WTC11 (cell line): ENCODE measurements at regions not wholly inside any gene's neighbourhood (a gene's known extent, or its start where the extent isn't known, plus 50 kb on each side); places are given as distances from the start of the nearest gene placed in this dataset.

ENCODE experiments used
- ATAC-seq: fragments of 200-7000 bp; cut with Tn5 transposase; 2 replicates; pipeline ENCODE4 v1.10.0; 2021; ENCODE audit warnings: mild to moderate bottlenecking, moderate library complexity
- CTCF ChIA-PET: fragments of 300-600 bp; sonication (Branson Sonifier 250); formaldehyde crosslinking; loops from one replicate; lab custom pipeline; 2021; ENCODE audit warnings: antibody characterized with exemption; lab: Charles Lee
- POLR2A ChIA-PET: fragments of 350-600 bp; sonication (Branson Sonifier 250); formaldehyde crosslinking; loops from one replicate; lab custom pipeline; 2021; ENCODE audit warnings: antibody characterized with exemption; lab: Charles Lee
- DNase-seq: peaks from one replicate; pipeline ENCODE4 v3.0.0; 2021; ENCODE audit warnings: low spot score
- H3K27ac Mint-ChIP-seq: 2 replicates; pipeline ENCODE4 v1.8.0; 2021; ENCODE audit warnings: mixed read lengths
- H3K27me3 Mint-ChIP-seq: 2 replicates; pipeline ENCODE4 v1.8.0; 2021; ENCODE audit warnings: low read depth, mild to moderate bottlenecking, moderate library complexity, mixed read lengths
- H3K36me3 Mint-ChIP-seq: 2 replicates; pipeline ENCODE4 v1.8.0; 2021; ENCODE audit warnings: mixed read lengths
- H3K4me1 Mint-ChIP-seq: 2 replicates; pipeline ENCODE4 v1.8.0; 2022; ENCODE audit warnings: mixed read lengths
- H3K4me3 Mint-ChIP-seq: 2 replicates; pipeline ENCODE4 v1.8.0; 2021; ENCODE audit warnings: mild to moderate bottlenecking, moderate library complexity, mixed read lengths
- H3K9me3 Mint-ChIP-seq: 2 replicates; pipeline ENCODE4 v1.8.0; 2021; ENCODE audit warnings: mixed read lengths
- ATF2 ChIP-seq: sonication (generic); formaldehyde crosslinking; IDR thresholded peaks from 2 replicates; pipeline ENCODE4 v1.8.1; 2022; ENCODE audit warnings: low read depth, missing genetic modification reagents, borderline replicate concordance
- CBFB ChIP-seq: sonication (generic); formaldehyde crosslinking; IDR thresholded peaks from 2 replicates; pipeline ENCODE4 v1.8.1; 2022; ENCODE audit warnings: mild to moderate bottlenecking, low read depth, missing genetic modification reagents
- E2F1 ChIP-seq: sonication (generic); formaldehyde crosslinking; IDR thresholded peaks from 2 replicates; pipeline ENCODE4 v1.8.0; 2022; ENCODE audit warnings: mild to moderate bottlenecking, missing genetic modification reagents
- GABPB1 ChIP-seq: sonication (generic); formaldehyde crosslinking; IDR thresholded peaks from 2 replicates; pipeline ENCODE4 v1.8.1; 2023; ENCODE audit warnings: mild to moderate bottlenecking, missing genetic modification reagents
- GTF2I ChIP-seq: fragments of 250-450 bp; sonication (Bioruptor Pico); conservative IDR thresholded peaks from 2 replicates; pipeline ENCODE4 v1.4.0; 2021; ENCODE audit warnings: mild to moderate bottlenecking
- MYBL2 ChIP-seq: sonication (generic); formaldehyde crosslinking; IDR thresholded peaks from 2 replicates; pipeline ENCODE4 v1.8.1; 2023; ENCODE audit warnings: mild to moderate bottlenecking, moderate library complexity, missing genetic modification reagents
- NFE2L1 ChIP-seq: sonication (generic); formaldehyde crosslinking; IDR thresholded peaks from 2 replicates; pipeline ENCODE4 v1.8.1; 2023; ENCODE audit warnings: missing genetic modification reagents
- OVOL2 ChIP-seq: fragments of 250-450 bp; sonication (Bioruptor Pico); IDR thresholded peaks from 2 replicates; pipeline ENCODE4 v1.9.0; 2021; ENCODE audit warnings: mild to moderate bottlenecking, borderline replicate concordance
- SMAD4 ChIP-seq: sonication (generic); formaldehyde crosslinking; IDR thresholded peaks from 2 replicates; pipeline ENCODE4 v1.8.0; 2022; ENCODE audit warnings: mild to moderate bottlenecking, missing genetic modification reagents
- STAT6 ChIP-seq: sonication (generic); formaldehyde crosslinking; conservative IDR thresholded peaks from 2 replicates; pipeline ENCODE4 v1.8.1; 2023; ENCODE audit warnings: mild to moderate bottlenecking, low read depth, missing genetic modification reagents, moderate library complexity
- ZMAT4 ChIP-seq: fragments of 250-450 bp; sonication (Bioruptor Pico); IDR thresholded peaks from 2 replicates; pipeline ENCODE4 v1.9.0; 2021; ENCODE audit warnings: mild to moderate bottlenecking
- ZNF281 ChIP-seq: sonication (generic); formaldehyde crosslinking; IDR thresholded peaks from 2 replicates; pipeline ENCODE4 v1.8.0; 2023; ENCODE audit warnings: mild to moderate bottlenecking, missing genetic modification reagents
- TF ChIP-seq, protein P1 (sequence below): fragments of 250-450 bp; sonication (Bioruptor Pico); IDR thresholded peaks from 2 replicates; pipeline ENCODE4 v1.9.0; 2021; ENCODE audit warnings: moderate library complexity, mild to moderate bottlenecking, inconsistent platforms, borderline replicate concordance
- TF ChIP-seq, protein P2 (sequence below): sonication (generic); formaldehyde crosslinking; IDR thresholded peaks from 2 replicates; pipeline ENCODE4 v1.8.0; 2022; ENCODE audit warnings: mild to moderate bottlenecking, missing genetic modification reagents
- TF ChIP-seq, protein P3 (sequence below): sonication (generic); formaldehyde crosslinking; conservative IDR thresholded peaks from 2 replicates; pipeline ENCODE4 v1.8.1; 2022; ENCODE audit warnings: mild to moderate bottlenecking, missing genetic modification reagents
- TF ChIP-seq, protein P4 (sequence below): sonication (generic); formaldehyde crosslinking; IDR thresholded peaks from 2 replicates; pipeline ENCODE4 v1.8.0; 2023; ENCODE audit warnings: missing genetic modification reagents, mild to moderate bottlenecking, borderline replicate concordance
- TF ChIP-seq, protein P5 (sequence below): fragments of 250-450 bp; sonication (Bioruptor Pico); IDR thresholded peaks from 2 replicates; pipeline ENCODE4 v1.9.0; 2021; ENCODE audit warnings: mild to moderate bottlenecking

GRCh38 chr9:31677877-31678276 lies 706.6 kb upstream of the ACO1 start:
- ChIA-PET POLR2A (no interaction called here), CTCF (no interaction called here)
- H3K9me3 Mint-ChIP-seq: no peaks in the 10 kb centered on the region
- no peaks in the 10 kb centered on the region for H3K36me3 Mint-ChIP-seq
- no peak overlapping the region for H3K27ac Mint-ChIP-seq
- H3K4me3 Mint-ChIP-seq: no peak overlapping the region
- H3K4me1 Mint-ChIP-seq: 0 out of 2 replicates have a peak, but pooled peaks cover 2% of the 10 kb centered on the region
- DNase-seq (no peak), ATAC-seq (no peak)
- no peaks in the 10 kb centered on the region; the same call in 1 of the 2 replicates for H3K27me3 Mint-ChIP-seq
- TF ChIP-seq MYBL2 (no peak), E2F1 (CRISPR knock-in tag) (no peak), GTF2I (CRISPR knock-in tag) (no peak), GABPB1 (CRISPR knock-in tag) (no peak), ZMAT4 (CRISPR knock-in tag) (no peak), ZNF281 (CRISPR knock-in tag) (no peak), ATF2 (CRISPR knock-in tag) (no peak), CBFB (CRISPR knock-in tag) (no peak), NFE2L1 (no peak), SMAD4 (no peak), OVOL2 (CRISPR knock-in tag) (no peak), STAT6 (CRISPR knock-in tag) (no peak)
- TF ChIP-seq, protein P1, sequence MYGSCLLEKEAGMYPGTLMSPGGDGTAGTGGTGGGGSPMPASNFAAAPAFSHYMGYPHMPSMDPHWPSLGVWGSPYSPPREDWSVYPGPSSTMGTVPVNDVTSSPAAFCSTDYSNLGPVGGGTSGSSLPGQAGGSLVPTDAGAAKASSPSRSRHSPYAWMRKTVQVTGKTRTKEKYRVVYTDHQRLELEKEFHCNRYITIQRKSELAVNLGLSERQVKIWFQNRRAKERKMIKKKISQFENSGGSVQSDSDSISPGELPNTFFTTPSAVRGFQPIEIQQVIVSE (CRISPR knock-in tag): no peak
- TF ChIP-seq, protein P2, sequence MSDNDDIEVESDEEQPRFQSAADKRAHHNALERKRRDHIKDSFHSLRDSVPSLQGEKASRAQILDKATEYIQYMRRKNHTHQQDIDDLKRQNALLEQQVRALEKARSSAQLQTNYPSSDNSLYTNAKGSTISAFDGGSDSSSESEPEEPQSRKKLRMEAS (CRISPR knock-in tag): no peak
- TF ChIP-seq, protein P3, sequence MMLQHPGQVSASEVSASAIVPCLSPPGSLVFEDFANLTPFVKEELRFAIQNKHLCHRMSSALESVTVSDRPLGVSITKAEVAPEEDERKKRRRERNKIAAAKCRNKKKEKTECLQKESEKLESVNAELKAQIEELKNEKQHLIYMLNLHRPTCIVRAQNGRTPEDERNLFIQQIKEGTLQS (CRISPR knock-in tag): no peak
- TF ChIP-seq, protein P4, sequence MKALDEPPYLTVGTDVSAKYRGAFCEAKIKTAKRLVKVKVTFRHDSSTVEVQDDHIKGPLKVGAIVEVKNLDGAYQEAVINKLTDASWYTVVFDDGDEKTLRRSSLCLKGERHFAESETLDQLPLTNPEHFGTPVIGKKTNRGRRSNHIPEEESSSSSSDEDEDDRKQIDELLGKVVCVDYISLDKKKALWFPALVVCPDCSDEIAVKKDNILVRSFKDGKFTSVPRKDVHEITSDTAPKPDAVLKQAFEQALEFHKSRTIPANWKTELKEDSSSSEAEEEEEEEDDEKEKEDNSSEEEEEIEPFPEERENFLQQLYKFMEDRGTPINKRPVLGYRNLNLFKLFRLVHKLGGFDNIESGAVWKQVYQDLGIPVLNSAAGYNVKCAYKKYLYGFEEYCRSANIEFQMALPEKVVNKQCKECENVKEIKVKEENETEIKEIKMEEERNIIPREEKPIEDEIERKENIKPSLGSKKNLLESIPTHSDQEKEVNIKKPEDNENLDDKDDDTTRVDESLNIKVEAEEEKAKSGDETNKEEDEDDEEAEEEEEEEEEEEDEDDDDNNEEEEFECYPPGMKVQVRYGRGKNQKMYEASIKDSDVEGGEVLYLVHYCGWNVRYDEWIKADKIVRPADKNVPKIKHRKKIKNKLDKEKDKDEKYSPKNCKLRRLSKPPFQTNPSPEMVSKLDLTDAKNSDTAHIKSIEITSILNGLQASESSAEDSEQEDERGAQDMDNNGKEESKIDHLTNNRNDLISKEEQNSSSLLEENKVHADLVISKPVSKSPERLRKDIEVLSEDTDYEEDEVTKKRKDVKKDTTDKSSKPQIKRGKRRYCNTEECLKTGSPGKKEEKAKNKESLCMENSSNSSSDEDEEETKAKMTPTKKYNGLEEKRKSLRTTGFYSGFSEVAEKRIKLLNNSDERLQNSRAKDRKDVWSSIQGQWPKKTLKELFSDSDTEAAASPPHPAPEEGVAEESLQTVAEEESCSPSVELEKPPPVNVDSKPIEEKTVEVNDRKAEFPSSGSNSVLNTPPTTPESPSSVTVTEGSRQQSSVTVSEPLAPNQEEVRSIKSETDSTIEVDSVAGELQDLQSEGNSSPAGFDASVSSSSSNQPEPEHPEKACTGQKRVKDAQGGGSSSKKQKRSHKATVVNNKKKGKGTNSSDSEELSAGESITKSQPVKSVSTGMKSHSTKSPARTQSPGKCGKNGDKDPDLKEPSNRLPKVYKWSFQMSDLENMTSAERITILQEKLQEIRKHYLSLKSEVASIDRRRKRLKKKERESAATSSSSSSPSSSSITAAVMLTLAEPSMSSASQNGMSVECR (CRISPR knock-in tag): no peak
- TF ChIP-seq, protein P5, sequence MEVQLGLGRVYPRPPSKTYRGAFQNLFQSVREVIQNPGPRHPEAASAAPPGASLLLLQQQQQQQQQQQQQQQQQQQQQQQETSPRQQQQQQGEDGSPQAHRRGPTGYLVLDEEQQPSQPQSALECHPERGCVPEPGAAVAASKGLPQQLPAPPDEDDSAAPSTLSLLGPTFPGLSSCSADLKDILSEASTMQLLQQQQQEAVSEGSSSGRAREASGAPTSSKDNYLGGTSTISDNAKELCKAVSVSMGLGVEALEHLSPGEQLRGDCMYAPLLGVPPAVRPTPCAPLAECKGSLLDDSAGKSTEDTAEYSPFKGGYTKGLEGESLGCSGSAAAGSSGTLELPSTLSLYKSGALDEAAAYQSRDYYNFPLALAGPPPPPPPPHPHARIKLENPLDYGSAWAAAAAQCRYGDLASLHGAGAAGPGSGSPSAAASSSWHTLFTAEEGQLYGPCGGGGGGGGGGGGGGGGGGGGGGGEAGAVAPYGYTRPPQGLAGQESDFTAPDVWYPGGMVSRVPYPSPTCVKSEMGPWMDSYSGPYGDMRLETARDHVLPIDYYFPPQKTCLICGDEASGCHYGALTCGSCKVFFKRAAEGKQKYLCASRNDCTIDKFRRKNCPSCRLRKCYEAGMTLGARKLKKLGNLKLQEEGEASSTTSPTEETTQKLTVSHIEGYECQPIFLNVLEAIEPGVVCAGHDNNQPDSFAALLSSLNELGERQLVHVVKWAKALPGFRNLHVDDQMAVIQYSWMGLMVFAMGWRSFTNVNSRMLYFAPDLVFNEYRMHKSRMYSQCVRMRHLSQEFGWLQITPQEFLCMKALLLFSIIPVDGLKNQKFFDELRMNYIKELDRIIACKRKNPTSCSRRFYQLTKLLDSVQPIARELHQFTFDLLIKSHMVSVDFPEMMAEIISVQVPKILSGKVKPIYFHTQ (CRISPR knock-in tag): no peak
